ENCODE measurements at regions not wholly inside any gene's neighbourhood (a gene's known extent, or its start where the extent isn't known, plus 50 kb on each side); places are given as distances from the start of the nearest gene placed in this dataset.

DNA sequence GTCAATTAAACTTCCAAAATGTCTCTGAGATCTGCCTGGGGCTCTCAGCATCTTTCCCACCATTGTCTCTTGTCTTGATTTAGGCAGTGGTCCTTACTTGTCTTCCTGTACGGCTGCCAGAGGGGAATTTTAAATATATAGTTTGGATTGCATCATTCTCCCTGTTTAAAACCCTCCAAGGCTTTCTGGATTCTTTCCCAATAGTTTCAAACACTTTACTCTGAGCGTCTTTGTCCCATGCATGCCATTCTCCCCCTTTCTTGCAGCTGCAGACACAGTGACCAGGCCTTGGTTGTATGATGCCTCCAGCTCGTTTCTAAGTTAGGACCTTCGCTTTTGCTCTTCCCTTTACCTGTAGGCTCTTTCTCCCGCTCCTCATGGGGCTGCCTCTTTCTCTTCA, 323.3 kb upstream of the CTNNB1 start:
- H3K4me2 ChIP-seq (replicated peaks; ENCODE audit: extremely low read depth, low read length, poor library complexity, severe bottlenecking): no peak overlapping the region

DNA sequence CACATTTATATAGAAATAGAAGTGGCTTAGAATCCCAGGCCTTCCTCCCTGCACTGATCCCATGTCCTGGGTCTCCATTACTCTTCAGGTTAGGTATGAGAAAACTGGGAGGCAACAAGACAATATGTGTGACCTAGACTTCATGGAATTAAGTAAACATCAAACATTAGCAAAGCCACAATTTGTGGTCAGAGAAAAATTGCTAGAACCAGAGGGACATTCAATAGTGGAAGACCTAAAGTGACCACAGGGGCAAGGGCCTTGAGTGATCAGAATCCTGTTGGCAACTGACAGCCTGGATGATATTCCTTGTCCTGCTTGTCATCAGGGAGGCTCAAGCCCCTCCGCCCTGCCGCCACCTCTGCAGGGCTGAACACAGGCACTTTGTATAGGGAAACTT, 322.8 kb upstream of the CTNNB1 start:
- H3K36me3 Mint-ChIP-seq: no peaks in the 10 kb centered on the region
- no peaks in the 10 kb centered on the region for H3K9me3 ChIP-seq (replicated peaks in 1 of 2; ENCODE audit: control insufficient read depth in 1 of 2, insufficient read depth in 1 of 2, low read length in 2 of 2)

More for the DNA sequence above, 323.3 kb upstream of the CTNNB1 start:
- Mint-ChIP-seq H3K4me1 (no peaks in the 10 kb centered on the region), H3K36me3 (no peaks in the 10 kb centered on the region), H3K9me3 (peaks cover 0 to 4% (median 2%) of the 10 kb centered on the region in 7 donors), H3K27ac (no peak overlapping the region), H3K4me3 (no peak overlapping the region), H3K27me3 (ENCODE audit: low read depth in 3 of 3) (peaks cover 0 to 6% (median 1%) of the 10 kb centered on the region in 3 donors)
- no peak for DNase-seq
- Histone ChIP-seq H3K27me3 (ENCODE audit: control insufficient read depth in 2 of 2, insufficient read depth in 2 of 2, low read length in 2 of 2) (no peaks in the 10 kb centered on the region), H4K20me1 (ENCODE audit: insufficient read depth, low read length) (no peaks in the 10 kb centered on the region), H3K4me1 (ENCODE audit: control insufficient read depth in 1 of 2, insufficient read depth in 2 of 2, low read length in 2 of 2) (no peaks in the 10 kb centered on the region), H3K79me2 (ENCODE audit: insufficient read depth, low read length) (no peaks in the 10 kb centered on the region), H3K4me3 (replicated peaks in 1 of 3; ENCODE audit: low read depth in 2 of 3, low read length in 3 of 3) (no peak overlapping the region), H3K36me3 (replicated peaks in 1 of 2; ENCODE audit: control insufficient read depth in 1 of 2, insufficient read depth in 2 of 2, low read length in 2 of 2) (no peaks in the 10 kb centered on the region), H3K27ac (ENCODE audit: low read depth in 1 of 2, low read length in 2 of 2) (no peak overlapping the region), H3K9ac (ENCODE audit: insufficient read depth, low read length, poor library complexity, severe bottlenecking) (no peak overlapping the region), H2AFZ (ENCODE audit: insufficient read depth, low read depth, low read length, poor library complexity, severe bottlenecking) (no peak overlapping the region), H3K9me3 (replicated peaks in 1 of 2; ENCODE audit: control insufficient read depth in 1 of 2, insufficient read depth in 1 of 2, low read length in 2 of 2) (no peaks in the 10 kb centered on the region)
- TF ChIP-seq, protein P1, sequence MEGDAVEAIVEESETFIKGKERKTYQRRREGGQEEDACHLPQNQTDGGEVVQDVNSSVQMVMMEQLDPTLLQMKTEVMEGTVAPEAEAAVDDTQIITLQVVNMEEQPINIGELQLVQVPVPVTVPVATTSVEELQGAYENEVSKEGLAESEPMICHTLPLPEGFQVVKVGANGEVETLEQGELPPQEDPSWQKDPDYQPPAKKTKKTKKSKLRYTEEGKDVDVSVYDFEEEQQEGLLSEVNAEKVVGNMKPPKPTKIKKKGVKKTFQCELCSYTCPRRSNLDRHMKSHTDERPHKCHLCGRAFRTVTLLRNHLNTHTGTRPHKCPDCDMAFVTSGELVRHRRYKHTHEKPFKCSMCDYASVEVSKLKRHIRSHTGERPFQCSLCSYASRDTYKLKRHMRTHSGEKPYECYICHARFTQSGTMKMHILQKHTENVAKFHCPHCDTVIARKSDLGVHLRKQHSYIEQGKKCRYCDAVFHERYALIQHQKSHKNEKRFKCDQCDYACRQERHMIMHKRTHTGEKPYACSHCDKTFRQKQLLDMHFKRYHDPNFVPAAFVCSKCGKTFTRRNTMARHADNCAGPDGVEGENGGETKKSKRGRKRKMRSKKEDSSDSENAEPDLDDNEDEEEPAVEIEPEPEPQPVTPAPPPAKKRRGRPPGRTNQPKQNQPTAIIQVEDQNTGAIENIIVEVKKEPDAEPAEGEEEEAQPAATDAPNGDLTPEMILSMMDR (IDR thresholded peaks at IDR 0.05): no peak
- intact Hi-C loops (cut with micrococcal nuclease): no loop called here
- WGBS (ENCODE audit: insufficient coverage): 79% methylated on average over 4 of the region's 5 CpGs

More for the DNA sequence above, 322.8 kb upstream of the CTNNB1 start:
- no peak overlapping the region for H3K4me3 ChIP-seq (replicated peaks in 1 of 3; ENCODE audit: low read depth in 2 of 3, low read length in 3 of 3)
- H3K4me1 ChIP-seq (ENCODE audit: control insufficient read depth in 1 of 2, insufficient read depth in 2 of 2, low read length in 2 of 2): no peaks in the 10 kb centered on the region
- no peaks in the 10 kb centered on the region for H3K79me2 ChIP-seq (ENCODE audit: insufficient read depth, low read length)
- intact Hi-C loops (cut with micrococcal nuclease): no loop called here
- no peak overlapping the region for H3K9ac ChIP-seq (ENCODE audit: insufficient read depth, low read length, poor library complexity, severe bottlenecking)
- no peak overlapping the region for H3K27ac ChIP-seq (ENCODE audit: low read depth in 1 of 2, low read length in 2 of 2)
- Mint-ChIP-seq H3K27me3 (ENCODE audit: low read depth in 3 of 3) (peaks cover 0 to 6% (median 0%) of the 10 kb centered on the region in 3 donors), H3K4me1 (no peaks in the 10 kb centered on the region), H3K9me3 (peaks cover 0 to 4% (median 2%) of the 10 kb centered on the region in 7 donors), H3K27ac (no peak overlapping the region), H3K4me3 (no peak overlapping the region)
- no peaks in the 10 kb centered on the region for H4K20me1 ChIP-seq (ENCODE audit: insufficient read depth, low read length)
- no peaks in the 10 kb centered on the region for H3K36me3 ChIP-seq (replicated peaks in 1 of 2; ENCODE audit: control insufficient read depth in 1 of 2, insufficient read depth in 2 of 2, low read length in 2 of 2)
- no peaks in the 10 kb centered on the region for H3K27me3 ChIP-seq (ENCODE audit: control insufficient read depth in 2 of 2, insufficient read depth in 2 of 2, low read length in 2 of 2)
- WGBS (ENCODE audit: insufficient coverage): 96% methylated on average over 2 of the region's 2 CpGs
- H2AFZ ChIP-seq (ENCODE audit: insufficient read depth, low read depth, low read length, poor library complexity, severe bottlenecking): no peak overlapping the region
- DNase-seq: no peak
- H3K4me2 ChIP-seq (replicated peaks; ENCODE audit: extremely low read depth, low read length, poor library complexity, severe bottlenecking): no peak overlapping the region
- TF ChIP-seq, protein P1 (IDR thresholded peaks at IDR 0.05): no peak

Data from CD14-positive monocyte (primary cell).